Neural progenitor cell (in vitro differentiated cells): ENCODE measurements at regions not wholly inside any gene's neighbourhood (a gene's known extent, or its start where the extent isn't known, plus 50 kb on each side); places are given as distances from the start of the nearest gene placed in this dataset.

ENCODE experiments used
- EZH2 ChIP-seq: fragments of 200-600 bp; sonication (generic); IDR thresholded peaks from 2 replicates; pipeline ENCODE4 v1.6.1; 2017; ENCODE audit warnings: antibody characterized with exemption, mild to moderate bottlenecking, moderate library complexity
- EZH2phosphoT487 ChIP-seq: fragments of 200-600 bp; sonication (generic); IDR thresholded peaks from 2 replicates; pipeline ENCODE4 v1.6.1; 2017; ENCODE audit warnings: antibody characterized with exemption
- TF ChIP-seq, protein P1 (sequence below): fragments of 200-600 bp; sonication (generic); IDR thresholded peaks from 2 replicates; pipeline ENCODE4 v1.5.1; 2017; ENCODE audit warnings: antibody characterized with exemption, mild to moderate bottlenecking

DNA sequence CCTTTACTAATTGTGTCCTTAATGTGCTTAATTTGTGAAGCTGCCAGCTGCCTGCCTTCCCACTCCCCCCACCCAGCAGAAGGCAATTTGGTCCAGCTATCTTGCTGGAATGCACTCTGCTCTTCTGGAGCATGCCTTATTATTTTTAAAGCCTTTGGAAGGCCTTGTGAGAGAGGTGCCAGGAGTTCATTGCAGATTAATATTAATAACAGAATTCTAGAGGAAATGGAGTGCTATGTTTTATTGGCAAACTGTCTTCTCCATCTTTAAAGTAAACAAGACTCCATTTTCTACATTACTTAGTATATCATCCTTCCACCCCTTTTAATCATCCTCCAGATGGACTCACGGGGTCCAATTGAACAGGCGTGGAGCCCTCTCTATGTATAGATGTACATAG lies 50.8 kb upstream of the ZNF32 start:
- TF ChIP-seq, protein P1, sequence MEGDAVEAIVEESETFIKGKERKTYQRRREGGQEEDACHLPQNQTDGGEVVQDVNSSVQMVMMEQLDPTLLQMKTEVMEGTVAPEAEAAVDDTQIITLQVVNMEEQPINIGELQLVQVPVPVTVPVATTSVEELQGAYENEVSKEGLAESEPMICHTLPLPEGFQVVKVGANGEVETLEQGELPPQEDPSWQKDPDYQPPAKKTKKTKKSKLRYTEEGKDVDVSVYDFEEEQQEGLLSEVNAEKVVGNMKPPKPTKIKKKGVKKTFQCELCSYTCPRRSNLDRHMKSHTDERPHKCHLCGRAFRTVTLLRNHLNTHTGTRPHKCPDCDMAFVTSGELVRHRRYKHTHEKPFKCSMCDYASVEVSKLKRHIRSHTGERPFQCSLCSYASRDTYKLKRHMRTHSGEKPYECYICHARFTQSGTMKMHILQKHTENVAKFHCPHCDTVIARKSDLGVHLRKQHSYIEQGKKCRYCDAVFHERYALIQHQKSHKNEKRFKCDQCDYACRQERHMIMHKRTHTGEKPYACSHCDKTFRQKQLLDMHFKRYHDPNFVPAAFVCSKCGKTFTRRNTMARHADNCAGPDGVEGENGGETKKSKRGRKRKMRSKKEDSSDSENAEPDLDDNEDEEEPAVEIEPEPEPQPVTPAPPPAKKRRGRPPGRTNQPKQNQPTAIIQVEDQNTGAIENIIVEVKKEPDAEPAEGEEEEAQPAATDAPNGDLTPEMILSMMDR: no peak
- TF ChIP-seq EZH2 (no peak), EZH2phosphoT487 (no peak)
